Natural killer cell (primary cell): ENCODE measurements at regions not wholly inside any gene's neighbourhood (a gene's known extent, or its start where the extent isn't known, plus 50 kb on each side); places are given as distances from the start of the nearest gene placed in this dataset.

Experiments
- ATAC-seq, 3 donors: fragments of 150-1000 bp in 2 of 3; fragments of 200-7000 bp in 1 of 3; cut with Tn5 transposase; 1 replicate in 1 of 3; 2 replicates in 2 of 3; pipeline ENCODE4 v1.10.0; 2021; ENCODE audit warnings: mild to moderate bottlenecking in 2 of 3, moderate library complexity in 2 of 3
- DNase-seq, 2 donors: peaks; one replicate each; pipeline versions ENCODE4 v3.0.0 to v3.0.0-alpha.2; 2013 to 2021; ENCODE audit warnings: mixed read lengths in 1 of 2
- H3K27ac ChIP-seq: one replicate; pipeline ENCODE4 v1.5.1; 2013; ENCODE audit warnings: mild to moderate bottlenecking, low read length
- H3K27me3 ChIP-seq: one replicate; pipeline ENCODE4 v1.6.1; 2013; ENCODE audit warnings: low read length; ENCODE audit not compliant: control insufficient read depth, insufficient read depth
- H3K36me3 ChIP-seq: one replicate; pipeline ENCODE4 v1.6.1; 2013; ENCODE audit warnings: low read length; ENCODE audit not compliant: control insufficient read depth, insufficient read depth
- H3K4me1 ChIP-seq: one replicate; pipeline ENCODE4 v1.6.1; 2013; ENCODE audit warnings: low read length; ENCODE audit not compliant: control insufficient read depth, insufficient read depth
- H3K4me3 ChIP-seq: one replicate; pipeline ENCODE4 v1.5.1; 2013; ENCODE audit warnings: low read length
- H3K9me3 ChIP-seq: one replicate; pipeline ENCODE4 v1.6.1; 2013; ENCODE audit warnings: low read length; ENCODE audit not compliant: control insufficient read depth, insufficient read depth
- H3K27ac Mint-ChIP-seq, 2 donors: one replicate each; pipeline ENCODE4 v1.8.0; 2022; ENCODE audit warnings: mild to moderate bottlenecking in 2 of 2, mixed read lengths in 2 of 2, moderate library complexity in 1 of 2
- H3K27me3 Mint-ChIP-seq, 2 donors: one replicate each; pipeline ENCODE4 v1.8.0; 2022; ENCODE audit warnings: low read depth in 2 of 2, mixed read lengths in 2 of 2
- H3K36me3 Mint-ChIP-seq: one replicate; pipeline ENCODE4 v1.8.0; 2022; ENCODE audit warnings: mixed read lengths
- H3K4me1 Mint-ChIP-seq, 2 donors: one replicate each; pipeline ENCODE4 v1.8.0; 2022; ENCODE audit warnings: mixed read lengths in 2 of 2
- H3K4me3 Mint-ChIP-seq: one replicate; pipeline ENCODE4 v1.8.0; 2022; ENCODE audit warnings: mild to moderate bottlenecking, moderate library complexity, mixed read lengths
- H3K9me3 Mint-ChIP-seq, 2 donors: one replicate each; pipeline ENCODE4 v1.8.0; 2022; ENCODE audit warnings: mixed read lengths in 2 of 2
- CTCF ChIP-seq: fragments of 200-600 bp; IDR thresholded peaks from one replicate; pipeline ENCODE4 v1.8.0; 2022; ENCODE audit warnings: antibody characterized with exemption
- WGBS: methylation state at CpG from one replicate; pipeline ENCODE4 v1.1.7; 2013; ENCODE audit warnings: missing lambda C conversion rate; ENCODE audit not compliant: insufficient coverage; 5-methylcytosine and 5-hydroxymethylcytosine counted together
- intact Hi-C: fragments of 100-400 bp; cut with micrococcal nuclease; formaldehyde crosslinking; loops from one replicate; pipeline ENCODE4 v1.14.2; 2022

GRCh38 chr1:213858581-213858980 lies 129.2 kb upstream of the PROX1 start:
- intact Hi-C loops: no loop called here
- WGBS: 100% methylated on average over 1 of the region's 1 CpG
- no peak for ATAC-seq
- Mint-ChIP-seq H3K36me3 (no peaks in the 10 kb centered on the region), H3K9me3 (peaks cover 2 to 7% of the 10 kb centered on the region in 2 donors), H3K4me3 (no peak overlapping the region), H3K27me3 (no peaks in the 10 kb centered on the region), H3K4me1 (no peaks in the 10 kb centered on the region), H3K27ac (no peak overlapping the region)
- Histone ChIP-seq H3K4me3 (no peak overlapping the region), H3K27me3 (no peaks in the 10 kb centered on the region), H3K36me3 (no peaks in the 10 kb centered on the region), H3K9me3 (no peaks in the 10 kb centered on the region), H3K4me1 (no peaks in the 10 kb centered on the region), H3K27ac (no peak overlapping the region)
- DNase-seq: no peak
- no peak for TF ChIP-seq CTCF

- Mint-ChIP-seq H3K9me3 (peaks cover 0 to 2% of the 10 kb centered on the region in 2 donors), H3K36me3 (no peaks in the 10 kb centered on the region), H3K27me3 (no peaks in the 10 kb centered on the region), H3K4me3 (no peak overlapping the region), H3K4me1 (no peaks in the 10 kb centered on the region), H3K27ac (no peak overlapping the region)
- DNase-seq: no peak
- intact Hi-C loops: no loop called here
- no peak overlapping the region for H3K27ac ChIP-seq
- no peak overlapping the region for H3K4me3 ChIP-seq
- 84% methylated on average over 12 of the region's 12 CpGs for WGBS
- H3K4me1 ChIP-seq: no peaks in the 10 kb centered on the region
- ATAC-seq: no peak
- H3K27me3 ChIP-seq: no peaks in the 10 kb centered on the region
- H3K9me3 ChIP-seq: no peaks in the 10 kb centered on the region
- H3K36me3 ChIP-seq: no peaks in the 10 kb centered on the region
- TF ChIP-seq CTCF: no peak
Observed at GRCh38 chr1:213861841-213862240, 125.9 kb upstream of the PROX1 start.

- H3K27me3 Mint-ChIP-seq: no peaks in the 10 kb centered on the region
- no peak for ATAC-seq
- Histone ChIP-seq H3K36me3 (no peaks in the 10 kb centered on the region), H3K4me3 (no peak overlapping the region), H3K9me3 (no peaks in the 10 kb centered on the region), H3K27ac (no peak overlapping the region), H3K27me3 (no peaks in the 10 kb centered on the region), H3K4me1 (no peaks in the 10 kb centered on the region)
- H3K9me3 Mint-ChIP-seq: peaks cover 0 to 2% of the 10 kb centered on the region in 2 donors
- H3K36me3 Mint-ChIP-seq: no peaks in the 10 kb centered on the region
- no peaks in the 10 kb centered on the region for H3K4me1 Mint-ChIP-seq
- intact Hi-C loops: no loop called here
- no peak overlapping the region for H3K4me3 Mint-ChIP-seq
- DNase-seq: no peak
- 88% methylated on average over 4 of the region's 4 CpGs for WGBS
- H3K27ac Mint-ChIP-seq: no peak overlapping the region
- TF ChIP-seq CTCF: no peak
Observed at GRCh38 chr1:213864091-213864490, 123.7 kb upstream of the PROX1 start.

GRCh38 chr1:213868482-213868881 lies 119.3 kb upstream of the PROX1 start:
- no peak overlapping the region for H3K4me3 ChIP-seq
- H3K9me3 ChIP-seq: no peaks in the 10 kb centered on the region
- no peaks in the 10 kb centered on the region for H3K36me3 ChIP-seq
- H3K4me1 Mint-ChIP-seq: no peaks in the 10 kb centered on the region
- peaks cover 0 to 8% of the 10 kb centered on the region in 2 donors for H3K9me3 Mint-ChIP-seq
- no peaks in the 10 kb centered on the region for H3K4me1 ChIP-seq
- 89% methylated on average over 1 of the region's 2 CpGs for whole genome bisulfite sequencing
- H3K27ac ChIP-seq: no peak overlapping the region
- H3K36me3 Mint-ChIP-seq: no peaks in the 10 kb centered on the region
- intact Hi-C loops: no loop called here
- H3K27ac Mint-ChIP-seq: no peak overlapping the region
- H3K4me3 Mint-ChIP-seq: no peak overlapping the region
- TF ChIP-seq CTCF: no peak
- H3K27me3 ChIP-seq: no peaks in the 10 kb centered on the region
- no peaks in the 10 kb centered on the region for H3K27me3 Mint-ChIP-seq
- ATAC-seq: no peak
- DNase-seq: no peak
